Renal pelvis (tissue), 1 donor: ENCODE measurements at regions not wholly inside any gene's neighbourhood (a gene's known extent, or its start where the extent isn't known, plus 50 kb on each side); places are given as distances from the start of the nearest gene placed in this dataset.
A peak's percentile ranks its signal among the peaks of the same experiment; 100 is the strongest.
"Not testable (repeated sequence)": the region's sequence is repeated elsewhere in the genome, so short reads cannot be mapped to it uniquely, and the experiment has no call there.

Experiments
- DNase-seq: peaks from one replicate; pipeline ENCODE4 v3.0.0-alpha.2; 2013

- no peak for DNase-seq
Observed at GRCh38 chr5:9851458-9851857, 221.3 kb upstream of the TAS2R1 start.

DNA sequence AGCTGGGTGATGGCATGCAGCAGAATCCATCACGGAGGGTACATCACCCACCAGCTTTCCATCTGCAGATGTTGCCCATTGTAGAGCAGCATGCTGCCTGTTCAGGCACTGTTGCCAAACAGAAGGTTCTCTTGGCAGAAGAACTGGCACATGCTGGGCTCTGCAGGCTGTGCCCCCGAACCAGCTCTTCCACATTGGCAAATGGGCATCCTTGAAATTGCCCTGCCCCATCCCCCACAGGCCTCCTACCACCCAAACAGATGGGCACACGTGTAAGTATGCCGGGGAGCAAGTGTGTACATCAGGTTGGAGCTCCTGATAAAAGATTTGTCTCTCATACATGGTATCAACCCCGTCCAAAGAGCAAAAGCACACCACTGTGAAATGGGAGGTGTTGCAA lies 220.3 kb upstream of the TAS2R1 start:
- no peak for DNase-seq

DNA sequence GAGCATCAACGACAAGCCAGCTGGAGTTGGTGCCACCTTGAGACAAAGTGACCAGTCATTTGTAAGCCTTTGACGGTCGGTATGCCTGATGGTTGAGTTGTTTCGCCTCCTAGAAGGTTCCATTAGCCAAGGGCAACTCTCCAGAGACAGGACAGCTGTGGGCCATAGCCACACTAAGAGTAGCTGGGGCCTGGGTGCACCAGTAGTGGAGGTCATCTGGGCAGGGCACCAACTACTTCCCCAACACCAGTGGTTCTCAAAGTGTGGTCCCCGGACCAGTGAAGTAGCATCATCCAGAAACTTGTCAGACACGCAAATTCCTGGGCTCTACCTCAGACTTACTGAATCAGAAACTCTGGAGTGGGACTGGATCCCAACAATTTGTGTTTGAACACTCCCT lies 217.5 kb upstream of the TAS2R1 start:
- no peak for DNase-seq

DNA sequence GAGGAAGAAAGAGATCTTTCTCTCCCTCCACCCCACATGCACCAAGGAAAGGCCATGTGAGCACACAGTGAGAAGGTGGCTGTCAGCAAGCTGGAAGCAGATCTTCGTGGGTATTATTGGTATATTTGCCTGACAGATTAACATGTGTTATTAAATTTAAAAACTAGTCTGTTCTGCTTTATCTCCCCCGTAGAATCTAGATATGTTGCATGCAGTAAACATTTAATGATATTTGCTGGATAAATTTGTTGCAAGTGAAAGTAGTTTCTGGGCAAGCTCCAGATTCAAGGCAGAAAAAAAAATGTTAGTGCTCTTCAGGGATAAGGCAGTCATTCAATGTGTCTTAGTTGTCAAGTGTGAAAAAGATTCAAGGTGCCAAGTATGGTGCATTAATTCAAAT lies 215.0 kb upstream of the TAS2R1 start:
- no peak for DNase-seq

DNA sequence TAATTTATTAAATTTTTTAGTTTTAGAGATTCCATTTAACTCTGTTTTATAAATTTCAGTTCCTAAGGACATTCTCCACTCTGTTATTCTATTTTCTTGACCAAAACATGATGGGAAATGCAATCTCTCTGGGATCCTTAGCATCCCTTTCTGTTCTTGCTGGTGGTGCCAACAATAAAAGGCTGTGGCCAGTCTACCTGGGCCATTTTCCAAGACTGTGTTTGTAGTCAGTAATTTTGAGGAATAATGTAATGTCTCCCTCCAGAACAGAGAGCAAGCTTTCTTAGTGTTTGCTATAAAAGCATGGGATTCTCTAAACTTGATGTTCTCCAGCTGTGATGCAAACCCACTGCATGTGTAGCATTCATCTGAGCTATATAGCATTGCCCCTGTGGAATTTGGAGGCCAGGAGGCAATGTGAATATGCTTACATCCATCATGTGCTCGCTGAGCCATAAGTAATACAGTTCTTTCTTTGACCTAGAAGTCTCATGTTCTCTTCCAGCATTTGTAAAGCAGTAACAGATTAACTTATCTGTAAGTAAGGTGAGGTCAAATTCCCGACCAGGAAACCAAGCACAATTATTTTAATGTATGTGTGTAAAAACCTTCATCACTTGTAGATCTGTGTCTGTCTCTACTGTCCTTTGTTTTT lies 211.5 kb upstream of the TAS2R1 start:
- no peak for DNase-seq

- no peak for DNase-seq
Observed at GRCh38 chr5:9838916-9839315, 208.8 kb upstream of the TAS2R1 start.

GRCh38 chr5:9834871-9835770 lies 205.0 kb upstream of the TAS2R1 start:
- peak; percentile 11 for DNase-seq

GRCh38 chr5:9833871-9834270 lies 203.7 kb upstream of the TAS2R1 start:
- no peak for DNase-seq

- no peak for DNase-seq
Observed at GRCh38 chr5:9832921-9833320, 202.8 kb upstream of the TAS2R1 start.

DNA sequence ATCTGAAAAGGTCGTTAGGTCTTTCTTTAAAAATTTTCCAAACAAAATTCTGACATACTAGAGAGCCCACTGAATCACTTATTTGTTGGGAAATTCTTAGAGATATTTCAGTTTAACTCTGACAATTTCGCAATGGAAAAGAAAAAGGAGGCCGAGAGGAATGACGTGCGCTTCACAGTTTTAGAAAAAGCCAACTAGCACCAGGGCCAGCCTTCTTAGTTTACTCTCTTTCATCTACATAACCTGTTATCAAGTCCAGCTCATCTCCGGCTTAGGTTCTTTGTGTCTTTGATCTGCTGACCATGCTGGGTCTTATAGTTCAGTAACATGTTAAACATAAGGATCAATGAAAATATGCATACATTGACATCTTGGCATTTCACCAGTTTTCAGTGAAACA lies 201.7 kb upstream of the TAS2R1 start:
- DNase-seq, result no peak

DNA sequence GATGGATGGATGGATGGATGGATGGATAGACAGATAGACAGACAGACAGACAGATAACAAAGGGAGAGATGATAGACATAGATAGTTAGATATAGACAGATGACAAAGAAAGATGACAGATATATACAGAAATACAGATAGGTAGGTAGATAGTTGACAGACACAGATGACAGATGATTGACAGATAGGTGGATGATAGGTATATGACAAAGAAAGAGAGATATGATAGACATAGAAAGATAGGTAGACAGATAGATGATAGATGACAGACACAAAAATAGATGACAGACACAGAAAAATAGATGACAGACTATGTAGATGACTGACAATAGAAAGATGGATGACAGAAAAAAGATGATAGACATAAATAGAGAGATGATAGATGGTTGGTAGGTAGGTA lies 200.0 kb upstream of the TAS2R1 start:
- no peak for DNase-seq

DNA sequence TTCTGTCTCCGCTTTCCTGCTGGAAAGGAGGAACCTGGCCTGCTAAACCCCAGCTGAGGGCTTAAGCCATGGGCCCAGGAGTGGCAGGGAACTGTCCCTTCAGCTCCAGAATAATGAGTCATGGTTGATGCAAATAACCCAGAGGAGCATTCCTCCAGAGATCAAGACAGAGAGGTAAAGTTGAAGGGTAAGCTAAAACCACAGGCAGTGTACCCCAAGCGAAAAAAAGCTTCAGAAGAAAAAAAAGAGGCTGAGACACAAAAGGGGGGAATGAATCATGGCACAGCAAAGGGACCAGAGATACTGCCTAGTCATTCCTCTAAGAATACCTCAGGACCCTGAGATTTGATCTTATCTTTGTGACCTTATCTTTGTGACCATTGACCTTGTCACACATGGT lies 199.5 kb upstream of the TAS2R1 start:
- no peak for DNase-seq

DNA sequence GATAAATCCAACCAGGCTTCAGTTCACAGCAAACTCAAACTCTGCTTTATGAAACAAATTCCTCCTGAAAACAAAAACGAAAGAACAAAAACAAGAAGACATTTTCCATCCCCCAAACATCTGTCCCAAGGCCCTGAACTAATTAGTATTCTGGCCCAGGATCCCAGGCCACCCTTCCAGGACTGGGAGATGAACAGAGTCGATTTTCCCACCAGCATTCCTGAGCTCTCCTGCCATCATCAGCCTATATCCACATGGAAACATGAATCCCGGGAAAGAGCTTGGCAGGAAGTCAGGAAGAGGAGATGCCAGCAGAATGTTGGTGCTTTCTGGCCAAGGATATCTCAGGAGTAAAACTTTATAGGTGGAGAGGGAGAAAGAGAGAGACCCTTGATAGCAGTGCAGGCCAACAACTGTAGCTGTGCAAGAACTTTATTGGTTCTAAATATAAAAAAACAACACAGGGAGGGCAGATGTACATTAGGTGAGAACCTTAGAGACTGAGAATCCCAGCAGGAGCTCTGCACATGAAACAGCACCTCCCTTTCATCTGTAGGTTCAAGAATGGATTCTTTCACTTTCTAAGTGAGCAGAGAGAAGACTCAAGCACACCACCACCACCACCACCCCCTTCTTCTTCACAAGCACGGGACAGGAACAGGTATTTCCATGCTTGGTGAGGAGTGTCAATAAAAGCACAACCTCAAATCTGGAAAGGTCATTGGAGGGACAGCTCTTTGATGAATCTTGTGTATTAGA lies 190.7 kb upstream of the TAS2R1 start:
- DNase-seq, result no peak

DNA sequence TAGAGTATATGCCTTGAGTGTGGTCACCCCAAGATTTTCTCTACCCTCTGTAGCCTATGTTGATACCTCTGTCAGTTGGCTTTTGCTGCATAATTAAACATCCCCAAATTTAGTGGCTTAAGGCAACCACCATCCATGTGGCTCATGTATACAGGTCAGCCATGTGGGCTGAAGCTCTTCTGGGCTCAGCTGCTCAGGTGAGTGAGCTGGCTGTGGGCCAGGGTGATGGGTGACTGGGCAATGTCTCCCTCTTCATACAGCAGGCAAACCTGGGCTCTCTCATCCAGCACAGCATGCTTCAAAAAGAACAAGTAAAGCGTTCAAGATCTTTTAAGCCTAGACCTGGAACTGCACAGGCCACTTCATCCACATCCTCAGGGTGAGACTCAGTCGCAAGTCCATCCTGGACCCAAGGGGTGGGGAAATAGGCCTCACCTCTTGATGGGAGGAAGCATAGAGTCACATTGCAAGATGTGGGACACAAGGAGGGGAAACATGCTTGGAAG lies 188.2 kb upstream of the TAS2R1 start:
- no peak for DNase-seq

- DNase-seq, result no peak
Observed at GRCh38 chr5:9817819-9818218, 187.7 kb upstream of the TAS2R1 start.

DNA sequence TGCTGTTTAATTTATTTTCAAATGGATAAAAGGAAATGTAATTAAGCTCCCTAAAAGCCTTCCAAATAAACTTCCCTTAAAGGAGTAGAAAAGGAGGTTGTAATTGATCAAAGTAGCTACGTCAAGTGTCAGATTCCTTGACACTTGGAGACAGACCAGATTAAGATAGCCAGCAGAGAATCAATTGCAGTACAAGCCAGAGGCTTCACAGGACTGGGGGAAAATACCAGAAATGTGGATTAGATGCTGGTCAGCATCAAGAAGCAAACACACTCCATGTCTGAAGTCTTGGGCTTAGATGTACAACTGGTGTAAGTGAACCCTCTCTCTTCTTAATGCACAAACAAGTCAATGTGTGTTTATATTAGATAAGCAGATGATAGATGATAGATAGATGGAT lies 184.9 kb upstream of the TAS2R1 start:
- no peak for DNase-seq

GRCh38 chr5:9813305-9813704 lies 183.2 kb upstream of the TAS2R1 start:
- no peak for DNase-seq

- DNase-seq, result not testable (repeated sequence)
Observed at GRCh38 chr5:9807366-9807765, 177.2 kb upstream of the TAS2R1 start.

GRCh38 chr5:9801908-9802307 lies 171.8 kb upstream of the TAS2R1 start:
- no peak for DNase-seq

- DNase-seq, result peak; percentile 64
Observed at GRCh38 chr5:9799606-9800005, 169.5 kb upstream of the TAS2R1 start.

DNA sequence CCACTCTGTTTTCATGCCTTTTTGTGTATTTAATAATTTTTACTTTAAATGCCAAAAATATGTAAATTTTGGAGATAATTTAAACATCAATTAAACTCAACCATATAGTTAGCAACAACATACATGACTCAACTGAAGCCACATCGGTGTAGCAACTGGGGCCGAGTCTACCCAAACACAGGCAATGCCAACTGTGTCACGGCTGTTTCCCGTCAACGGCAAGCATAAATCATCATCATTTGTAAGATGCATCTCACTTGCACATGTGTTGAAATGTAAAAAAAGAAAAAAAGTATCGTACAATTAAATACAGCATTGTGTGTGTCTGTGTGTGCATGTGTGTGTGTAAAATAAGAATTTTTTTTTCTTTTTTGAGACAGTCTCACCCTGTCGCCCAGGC lies 160.1 kb upstream of the TAS2R1 start:
- DNase-seq, result no peak

DNA sequence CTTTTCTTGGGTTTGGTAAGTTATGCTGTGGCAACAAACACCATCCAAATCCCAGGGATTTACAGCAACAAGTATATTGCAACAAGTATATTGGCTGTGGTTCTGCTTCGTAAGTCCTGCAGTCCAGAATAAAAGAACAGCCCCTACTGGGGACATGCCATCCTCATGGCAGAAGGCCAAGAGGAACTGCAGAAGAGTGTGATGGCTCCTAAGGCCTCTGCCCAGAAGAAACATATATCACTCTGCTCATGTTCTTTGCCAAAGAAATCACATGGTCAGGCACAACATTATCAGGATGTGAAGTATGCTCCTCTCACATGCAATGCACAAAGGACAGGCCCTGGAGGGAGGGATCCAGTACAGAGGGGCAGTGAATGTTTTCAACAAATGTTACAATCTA lies 159.6 kb upstream of the TAS2R1 start:
- DNase-seq, result no peak
